Stimulated activated naive CD8-positive, alpha-beta T cell treated with anti-CD3 and anti-CD28 coated beads, Interleukin-15, Interleukin-2, amounts not matched to agents 100 U/mL and 50 U/mL, for 24 hours (primary cell): ENCODE measurements at regions not wholly inside any gene's neighbourhood (a gene's known extent, or its start where the extent isn't known, plus 50 kb on each side); places are given as distances from the start of the nearest gene placed in this dataset.
A peak's percentile ranks its signal among the peaks of the same experiment; 100 is the strongest.
"Not testable (repeated sequence)": the region's sequence is repeated elsewhere in the genome, so short reads cannot be mapped to it uniquely, and the experiment has no call there.

Experiments
- ATAC-seq: fragments of 150-1000 bp; cut with Tn5 transposase; one replicate; pipeline ENCODE4 v1.10.0; 2021
- DNase-seq: peaks from one replicate; pipeline ENCODE4 v3.0.0; 2021

DNA sequence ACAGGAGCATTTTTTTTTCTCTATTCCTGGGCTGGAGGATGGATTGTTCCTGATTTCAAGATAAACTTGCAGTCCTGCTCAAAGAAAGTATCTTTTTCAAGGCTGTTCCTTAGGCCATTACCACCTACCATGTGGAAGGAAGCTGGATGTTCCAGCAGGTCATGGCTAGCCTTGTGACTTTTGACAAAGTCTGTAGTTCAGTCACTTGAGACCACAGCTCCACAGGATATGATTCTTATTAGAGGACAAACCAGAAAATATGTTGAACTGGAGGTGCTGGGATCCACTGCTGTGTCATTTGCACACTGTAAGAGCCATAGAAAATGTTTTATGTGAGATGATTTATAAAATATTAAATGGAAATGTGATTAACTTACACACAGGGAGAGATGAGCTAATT, 184.2 kb upstream of the ACO1 start:
- DNase-seq: no peak
- no peak for ATAC-seq

DNA sequence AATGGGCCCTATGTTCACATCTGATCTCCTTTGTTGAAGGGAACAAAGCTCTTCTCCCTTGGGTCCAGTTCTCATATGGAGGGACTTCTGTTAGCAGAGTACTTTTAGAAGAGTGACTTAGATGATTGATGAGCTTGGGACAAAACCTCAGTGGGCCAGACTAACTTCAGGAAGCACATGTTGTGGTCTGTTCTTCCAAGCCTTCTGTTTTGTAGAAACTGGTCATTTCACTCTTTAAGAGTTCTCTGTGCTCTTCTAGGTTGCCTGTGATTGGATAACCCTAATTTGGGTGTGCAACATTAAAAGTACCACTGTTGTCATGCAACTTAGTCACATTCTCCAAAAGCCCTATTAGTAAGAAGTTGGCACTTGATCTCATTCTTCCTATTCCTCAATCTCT, 183.5 kb upstream of the ACO1 start:
- DNase-seq (no peak), ATAC-seq (no peak)

DNA sequence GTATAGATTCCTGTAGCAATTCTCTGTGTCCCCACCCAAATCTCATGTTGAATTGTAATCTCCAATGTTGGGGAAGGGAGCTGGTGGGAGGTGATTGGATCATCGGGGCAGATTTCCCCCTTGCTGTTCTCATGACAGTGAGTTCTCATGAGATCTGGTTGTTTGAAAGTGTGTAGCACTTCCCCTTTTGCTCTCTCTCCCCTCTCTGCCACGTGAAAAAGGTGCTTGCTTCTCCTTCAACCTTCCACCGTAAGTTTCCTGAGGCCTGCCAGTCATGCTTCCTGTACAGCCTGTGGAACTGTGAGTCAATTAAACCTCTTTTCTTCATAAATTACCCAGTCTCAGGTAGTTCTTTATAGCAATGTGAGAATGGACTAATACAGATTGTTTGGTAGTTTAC, 175.3 kb upstream of the ACO1 start:
- not testable (repeated sequence) for ATAC-seq, DNase-seq

DNA sequence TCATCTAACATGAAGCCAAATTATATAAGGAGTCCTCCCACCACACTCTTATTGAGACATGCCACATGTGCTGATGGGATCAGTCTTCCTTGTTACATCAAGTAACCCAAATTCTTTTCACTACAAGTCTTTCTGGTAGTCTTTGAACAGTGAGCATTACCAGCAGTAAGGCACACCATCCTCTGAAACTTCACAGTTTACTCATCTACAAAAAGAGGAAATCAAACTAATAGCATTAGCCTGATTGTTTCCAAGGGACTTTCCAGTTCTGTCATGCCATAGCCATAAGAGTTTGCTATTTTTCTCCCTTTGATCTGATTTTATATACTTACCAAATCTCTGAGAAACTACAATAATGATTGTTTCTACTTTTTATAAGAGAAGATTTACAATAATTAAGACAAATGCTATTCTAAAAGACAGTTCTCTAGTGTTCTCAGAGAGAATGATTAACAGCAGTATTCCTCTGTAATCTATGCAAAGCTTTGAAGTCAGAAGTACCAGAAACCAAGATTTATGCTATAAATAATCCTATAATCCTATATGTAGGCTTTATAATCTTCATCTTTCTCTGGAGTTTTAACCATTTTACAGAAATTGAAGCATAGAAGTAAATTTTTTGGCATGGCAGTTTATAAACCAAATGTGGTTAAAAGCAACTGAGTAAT, 166.2 kb upstream of the ACO1 start:
- DNase-seq: no peak
- no peak for ATAC-seq

DNA sequence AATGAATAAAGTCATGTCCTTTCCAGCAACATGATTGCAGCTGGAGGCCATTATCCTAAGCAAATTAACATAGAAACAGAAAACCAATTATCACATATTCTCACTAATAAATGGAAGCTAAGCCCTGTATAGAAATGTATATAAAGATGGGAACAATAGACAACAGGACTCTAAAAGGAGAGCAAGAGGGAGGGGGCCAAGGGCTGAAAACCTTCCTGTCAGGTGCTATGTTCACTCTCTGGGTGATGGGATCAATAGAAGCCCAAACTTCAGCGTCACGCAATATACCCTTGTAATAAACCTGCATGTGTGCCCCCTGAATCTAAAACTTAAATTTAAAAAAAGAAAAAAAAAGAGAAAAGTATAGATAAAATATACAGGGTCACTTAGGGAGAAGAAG, 163.7 kb upstream of the ACO1 start:
- ATAC-seq (no peak), DNase-seq (no peak)

DNA sequence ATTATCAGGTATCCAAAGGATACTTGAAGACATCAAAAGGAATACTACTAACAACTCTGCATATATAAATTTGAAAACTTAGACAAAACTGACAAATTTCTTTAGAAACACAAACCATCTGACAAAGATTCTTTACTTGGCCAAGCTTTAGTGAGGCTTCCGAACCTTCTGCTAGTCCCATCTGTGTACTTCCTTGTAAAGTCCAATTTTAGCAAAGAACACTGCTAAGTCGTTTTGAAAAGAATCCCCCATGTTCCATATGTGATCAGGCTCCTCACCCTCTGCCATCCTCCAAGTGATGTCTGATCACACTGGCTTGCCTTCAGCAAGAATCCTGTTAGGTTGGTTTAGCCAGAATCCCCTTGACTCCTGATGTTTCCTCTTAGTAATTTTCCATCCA, 150.0 kb upstream of the ACO1 start:
- DNase-seq (no peak), ATAC-seq (no peak)

DNA sequence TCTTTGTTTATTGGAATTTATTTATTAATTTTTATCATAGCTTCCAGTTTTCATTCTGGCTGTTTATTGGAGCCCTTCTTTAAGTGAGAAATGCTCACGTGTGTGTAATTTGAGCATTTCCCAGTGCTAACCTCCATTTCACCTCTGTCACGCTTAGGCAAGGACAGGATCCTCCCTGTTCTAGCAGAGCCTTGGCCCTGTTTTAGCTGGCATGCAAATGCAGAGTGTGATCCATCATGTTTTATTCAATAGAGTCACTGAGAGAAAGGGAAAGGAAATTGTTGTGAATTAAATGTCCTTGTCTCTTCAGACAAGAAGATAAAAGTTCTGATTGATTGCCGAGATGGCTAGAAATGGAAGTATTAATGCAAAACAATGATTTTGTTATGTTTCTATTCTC, 137.3 kb upstream of the ACO1 start:
- no peak for ATAC-seq

DNA sequence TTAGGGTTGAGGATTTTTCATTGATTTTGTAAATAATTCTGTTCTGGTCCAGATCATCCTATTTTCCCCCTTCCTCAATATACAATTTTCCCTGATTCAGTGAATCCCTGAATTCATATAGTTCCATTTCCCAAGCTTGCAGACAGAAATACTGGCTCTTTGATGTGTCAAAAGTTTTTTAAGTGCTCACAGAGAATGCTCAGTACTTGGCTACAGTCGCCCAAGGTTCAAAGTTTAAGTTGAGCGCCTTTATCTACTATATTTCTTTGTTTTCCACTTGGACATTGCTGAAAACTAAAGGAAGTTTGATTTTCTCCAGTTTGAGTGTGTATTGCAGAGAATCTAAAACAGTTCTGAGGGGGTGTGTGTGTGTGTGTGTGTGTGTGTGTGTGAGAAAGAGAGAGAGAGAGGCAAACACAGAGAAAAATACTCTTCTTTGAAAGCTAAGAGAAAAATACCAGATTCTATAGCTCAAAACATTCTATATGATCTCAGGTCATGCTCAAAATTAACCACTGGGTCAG, 136.2 kb upstream of the ACO1 start:
- no peak for ATAC-seq
- no peak for DNase-seq

More for the DNA sequence above, 137.3 kb upstream of the ACO1 start:
- no peak for DNase-seq

DNA sequence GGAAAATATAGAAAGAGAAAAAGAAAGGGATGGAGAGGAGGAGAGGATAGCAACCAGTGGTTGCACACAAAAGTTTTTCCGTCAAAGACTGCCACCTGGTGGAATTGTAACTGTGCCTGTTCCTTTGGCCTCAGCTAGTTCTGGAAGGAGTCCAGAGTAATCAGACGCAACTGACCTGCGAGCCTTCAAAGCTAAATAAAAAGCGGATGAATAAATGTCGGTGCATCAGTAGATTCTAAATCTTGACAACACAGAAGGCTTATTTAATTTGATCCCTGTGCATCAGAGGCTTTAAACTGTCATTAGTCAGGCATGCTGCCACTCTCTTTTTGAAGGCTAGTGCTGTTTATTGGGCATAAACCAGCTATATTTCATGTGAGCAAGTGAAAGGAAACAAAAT, 132.9 kb upstream of the ACO1 start:
- ATAC-seq: no peak
- peak; percentile 28 for DNase-seq

DNA sequence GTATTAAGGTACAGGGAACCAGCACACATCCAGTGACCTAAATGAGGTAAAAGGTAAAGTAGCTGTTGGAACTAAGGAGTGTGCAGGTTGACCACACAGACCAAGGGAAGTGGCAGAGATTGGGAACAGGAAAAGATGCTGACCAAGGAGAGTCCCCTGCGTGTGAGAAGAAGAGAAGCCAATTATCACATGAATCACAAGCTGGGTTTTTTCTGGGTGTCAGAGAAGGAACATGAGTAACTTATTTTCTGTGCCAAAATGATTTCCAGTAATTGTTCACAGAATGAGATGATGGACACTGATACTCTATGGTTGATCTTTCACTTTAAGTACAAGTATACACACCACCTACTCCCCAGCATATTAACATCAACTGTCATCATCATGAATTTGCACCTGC, 130.7 kb upstream of the ACO1 start:
- DNase-seq (no peak), ATAC-seq (no peak)

DNA sequence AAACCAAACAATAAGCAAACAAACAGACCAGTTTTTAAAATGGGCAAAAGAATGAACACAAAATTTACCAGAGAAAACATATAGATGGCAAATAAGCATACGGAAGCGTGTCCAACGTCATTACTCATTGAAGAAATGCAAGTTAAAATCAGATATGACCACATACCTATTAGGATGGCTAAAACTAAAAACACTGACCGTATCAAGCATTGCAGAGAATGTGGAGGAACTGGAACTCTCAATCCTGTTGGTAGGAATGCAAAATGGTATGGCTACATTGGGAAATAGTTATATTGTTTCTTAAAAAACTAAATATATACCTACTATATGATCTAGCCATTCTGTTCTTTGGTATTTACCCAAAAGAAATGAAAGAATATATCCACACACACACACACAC, 129.4 kb upstream of the ACO1 start:
- DNase-seq (no peak), ATAC-seq (no peak)

DNA sequence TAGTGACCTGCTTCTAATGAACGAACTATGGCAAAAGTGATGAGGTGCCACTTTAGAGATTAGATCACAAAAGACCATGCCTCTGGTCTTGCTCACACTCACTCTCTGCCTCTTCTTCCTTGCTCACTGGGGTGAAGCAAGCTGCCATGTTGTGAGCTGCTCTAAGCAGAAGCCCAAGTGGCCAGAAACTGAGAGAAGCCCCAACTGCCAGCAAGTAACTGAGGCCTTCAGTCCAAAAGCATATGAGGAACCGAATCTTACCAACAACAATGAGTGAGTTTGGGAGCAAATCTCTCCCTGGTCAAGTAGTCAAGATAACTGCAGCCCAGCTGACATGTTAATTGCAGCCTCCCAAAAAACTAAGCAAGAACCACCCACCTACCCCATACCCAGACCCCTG, 126.0 kb upstream of the ACO1 start:
- DNase-seq: no peak
- ATAC-seq: no peak

DNA sequence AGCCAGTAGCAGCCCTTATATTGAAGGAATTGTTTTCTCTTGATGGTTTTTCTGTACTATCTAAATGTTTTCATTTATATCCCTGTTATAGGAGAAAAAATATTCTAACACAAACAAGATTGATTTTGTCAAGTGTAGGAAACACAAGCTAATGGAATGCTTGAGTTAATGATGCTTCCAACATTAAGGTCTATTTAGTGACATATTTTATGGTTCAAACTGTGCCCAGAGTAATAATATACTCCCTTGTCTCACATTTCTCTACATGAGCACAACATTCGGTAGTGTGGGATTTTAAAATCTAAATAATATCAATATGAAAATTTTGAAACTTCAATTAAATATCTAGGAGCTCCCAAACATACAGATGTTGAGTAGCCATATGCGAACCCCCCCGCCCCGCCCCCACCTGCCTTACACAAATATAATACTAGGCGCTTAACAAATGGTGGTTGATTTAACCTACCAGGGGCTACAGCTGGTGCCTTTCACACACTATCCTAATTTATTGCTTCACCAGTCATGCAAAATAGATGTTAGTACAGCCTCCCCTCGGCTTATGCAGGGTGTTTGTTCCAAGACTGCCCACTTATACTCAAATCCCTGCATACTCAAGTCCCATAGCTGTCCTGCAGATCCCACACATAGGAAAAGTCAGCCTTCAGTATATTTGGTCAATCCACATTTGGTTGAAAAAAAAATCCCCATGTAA, 124.1 kb upstream of the ACO1 start:
- no peak for ATAC-seq

DNA sequence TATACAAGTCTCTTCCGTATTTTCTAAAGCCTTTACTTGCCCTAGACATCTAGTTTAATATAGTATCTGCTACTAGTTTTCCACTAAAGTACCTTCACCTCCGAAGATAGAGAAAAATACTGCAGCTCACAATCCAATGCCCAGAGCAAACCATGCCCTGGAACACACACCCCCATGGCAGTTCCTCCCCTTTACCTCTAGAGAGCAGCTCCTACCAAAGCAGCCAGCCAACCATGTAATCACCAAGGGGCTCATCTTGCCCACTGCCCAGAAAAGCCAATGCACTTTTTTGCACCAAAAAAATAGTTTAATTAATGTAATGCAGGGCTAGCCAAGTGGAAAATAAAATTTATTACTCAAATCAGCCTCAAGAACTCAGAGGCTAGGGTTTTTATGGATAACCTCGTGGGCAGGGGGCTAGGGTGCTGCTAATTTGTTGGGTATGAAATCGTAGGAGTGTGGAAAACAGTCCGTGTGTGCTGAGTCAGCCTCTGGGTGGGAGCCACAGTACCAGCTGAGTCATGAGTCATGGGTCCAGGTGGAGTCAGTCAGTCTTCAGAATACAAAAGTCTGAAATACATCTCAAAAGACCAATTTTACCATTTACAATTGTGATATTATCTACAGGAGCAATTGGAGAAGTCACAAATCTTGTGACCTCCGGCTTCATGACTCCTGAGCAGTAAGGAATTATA, 120.1 kb upstream of the ACO1 start:
- no peak for ATAC-seq
- no peak for DNase-seq

More for the DNA sequence above, 124.1 kb upstream of the ACO1 start:
- no peak for DNase-seq

DNA sequence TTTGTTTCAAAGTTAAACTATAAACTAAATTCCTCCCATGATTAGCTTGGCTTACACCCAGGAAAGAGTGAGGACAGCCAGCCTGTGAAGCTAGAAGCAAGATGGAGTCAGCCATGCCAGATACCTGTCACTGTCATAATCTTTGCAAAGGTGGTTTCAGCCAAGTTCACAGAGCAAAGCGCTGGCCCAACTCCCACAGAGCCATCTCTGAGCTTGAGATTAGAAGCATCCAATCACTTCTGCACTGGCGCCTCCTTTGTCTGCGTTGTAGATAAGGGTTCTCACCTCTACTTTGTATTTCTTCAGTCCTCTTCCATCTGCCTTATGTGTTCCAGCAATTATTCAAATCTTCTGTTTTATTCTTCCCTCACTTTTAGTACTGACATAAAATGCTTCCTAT, 119.4 kb upstream of the ACO1 start:
- ATAC-seq (no peak), DNase-seq (no peak)

DNA sequence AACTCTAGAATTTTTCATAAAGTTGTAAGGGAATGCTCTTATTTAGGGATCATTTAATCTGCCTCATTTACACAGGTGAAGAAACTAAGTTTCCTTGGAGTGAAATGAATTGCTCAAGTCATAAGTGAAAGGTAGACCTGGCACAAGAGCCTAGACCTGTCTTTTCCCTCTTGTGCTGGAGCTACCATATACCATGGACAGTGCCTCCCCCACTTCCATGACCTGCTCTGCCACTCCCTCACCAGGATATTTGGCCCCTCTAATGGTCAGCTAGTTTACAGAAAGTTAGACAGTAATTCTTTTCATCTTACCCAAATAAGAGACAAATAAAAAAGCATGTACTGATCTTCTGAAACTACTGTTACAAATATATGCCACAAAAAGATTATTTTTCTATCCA, 105.5 kb upstream of the ACO1 start:
- ATAC-seq (no peak), DNase-seq (no peak)

DNA sequence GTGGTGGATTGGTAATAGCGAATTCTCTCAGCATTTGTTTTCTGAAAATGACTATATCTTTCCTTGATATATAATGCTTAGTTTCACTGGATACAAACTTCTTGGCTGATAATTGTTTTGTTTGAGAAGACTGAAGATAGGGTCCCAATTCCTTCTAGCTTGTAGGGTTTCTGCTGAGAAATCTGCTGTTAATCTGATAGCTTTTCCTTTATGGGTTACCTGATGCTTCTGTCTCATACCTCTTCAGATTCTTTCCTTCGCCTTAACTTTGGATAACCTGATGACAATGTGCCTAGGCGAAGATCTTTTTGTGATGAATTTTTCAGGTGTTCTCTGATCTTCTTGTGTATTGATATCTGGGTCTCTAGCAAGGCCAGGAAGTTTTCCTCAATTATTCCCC, 94.7 kb upstream of the ACO1 start:
- DNase-seq (no peak), ATAC-seq (no peak)

DNA sequence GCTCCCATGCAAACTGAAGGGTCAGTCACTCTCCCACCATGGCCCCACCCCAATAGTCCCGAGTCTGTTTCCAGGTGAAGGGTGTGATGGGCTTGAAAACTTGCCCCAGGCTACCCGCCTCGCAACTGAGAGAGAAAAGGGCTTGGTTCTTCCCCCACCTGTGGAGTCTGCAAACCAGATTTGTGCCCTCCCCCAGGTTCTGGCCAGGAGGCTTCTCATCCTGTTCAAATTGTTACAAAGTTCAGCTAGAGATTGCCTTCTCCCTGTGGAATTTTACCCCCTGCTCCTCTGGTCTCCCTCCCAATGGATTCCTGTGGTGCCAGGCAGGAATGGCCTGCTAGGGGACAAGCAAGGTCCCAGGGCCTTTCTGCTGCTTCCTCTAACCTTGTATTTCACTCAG, 93.1 kb upstream of the ACO1 start:
- no peak for DNase-seq

DNA sequence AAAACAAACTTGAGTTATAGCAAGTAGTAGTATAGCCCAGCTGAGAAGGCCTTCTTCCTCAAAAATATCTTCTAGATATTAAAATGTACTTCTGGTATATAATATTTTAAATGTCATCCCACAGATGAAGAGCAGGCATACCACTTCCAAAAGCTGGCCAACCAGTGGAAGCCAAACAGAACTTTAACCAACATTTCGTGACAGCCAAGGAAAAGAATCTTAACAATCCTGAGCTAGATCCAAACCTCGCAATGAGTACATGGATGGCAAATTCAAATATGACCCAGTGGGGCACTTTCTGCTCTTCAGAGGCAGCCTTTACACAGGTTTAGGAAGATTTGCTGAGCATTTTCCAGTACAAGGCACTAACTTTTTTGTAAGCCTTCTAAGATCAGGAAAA, 91.8 kb upstream of the ACO1 start:
- DNase-seq: no peak
- no peak for ATAC-seq

More for the DNA sequence above, 93.1 kb upstream of the ACO1 start:
- no peak for ATAC-seq

DNA sequence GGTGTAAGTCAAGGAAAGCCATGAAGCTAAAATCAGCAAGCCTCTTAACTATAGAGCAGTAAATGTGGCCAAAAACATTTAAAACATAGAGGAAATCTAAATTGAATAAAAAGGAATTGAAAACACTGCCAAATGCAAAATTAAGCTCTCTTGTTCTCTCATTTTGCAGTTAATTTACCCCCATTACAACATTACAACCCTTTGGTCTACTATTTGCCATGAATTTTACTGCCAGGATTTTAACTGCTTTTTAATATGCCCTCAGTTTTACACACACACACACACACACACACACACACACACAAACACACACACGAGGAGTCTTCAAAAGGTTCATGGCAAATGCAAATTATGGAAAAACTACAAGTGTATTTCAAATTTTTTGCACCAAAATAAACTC, 91.4 kb upstream of the ACO1 start:
- ATAC-seq: no peak
- no peak for DNase-seq

DNA sequence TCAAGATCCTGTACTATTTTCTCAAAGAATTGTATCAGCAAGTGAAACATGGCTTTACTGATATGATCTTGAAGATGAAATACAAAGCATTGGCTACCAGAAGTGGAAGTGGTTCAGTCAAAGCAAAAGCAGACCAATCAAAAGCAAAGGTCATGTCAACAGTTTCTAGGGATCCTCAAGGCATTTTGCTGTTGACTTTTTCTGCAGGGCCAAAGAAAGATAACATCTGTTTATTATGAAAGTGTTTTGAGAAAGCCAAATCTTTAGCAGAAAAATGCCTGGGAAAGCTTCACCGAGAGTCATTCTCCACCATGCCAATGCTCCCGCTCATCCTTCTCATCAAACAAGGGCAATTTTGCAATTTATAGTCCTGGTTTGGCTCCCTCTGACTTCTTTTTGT, 90.3 kb upstream of the ACO1 start:
- ATAC-seq: no peak
- no peak for DNase-seq

DNA sequence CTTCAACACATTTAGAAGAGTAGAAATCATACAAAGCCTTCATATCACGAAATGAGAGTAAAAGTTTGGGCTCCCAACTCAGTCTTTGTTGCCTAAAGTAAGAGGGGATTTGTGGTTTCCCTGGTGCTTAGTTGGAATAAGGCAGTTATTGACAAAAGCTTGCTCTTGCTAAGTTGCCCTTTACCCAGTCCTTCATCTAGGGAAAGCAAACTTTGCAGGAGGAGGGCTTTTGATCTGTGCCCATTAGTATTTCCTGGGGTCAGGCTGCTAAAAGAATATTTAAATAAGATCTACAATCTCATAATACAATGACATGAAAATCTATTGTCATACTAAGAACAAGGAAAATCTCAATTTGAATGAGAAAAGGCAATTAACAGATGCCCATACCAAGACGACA, 84.1 kb upstream of the ACO1 start:
- ATAC-seq: no peak
- DNase-seq: no peak

DNA sequence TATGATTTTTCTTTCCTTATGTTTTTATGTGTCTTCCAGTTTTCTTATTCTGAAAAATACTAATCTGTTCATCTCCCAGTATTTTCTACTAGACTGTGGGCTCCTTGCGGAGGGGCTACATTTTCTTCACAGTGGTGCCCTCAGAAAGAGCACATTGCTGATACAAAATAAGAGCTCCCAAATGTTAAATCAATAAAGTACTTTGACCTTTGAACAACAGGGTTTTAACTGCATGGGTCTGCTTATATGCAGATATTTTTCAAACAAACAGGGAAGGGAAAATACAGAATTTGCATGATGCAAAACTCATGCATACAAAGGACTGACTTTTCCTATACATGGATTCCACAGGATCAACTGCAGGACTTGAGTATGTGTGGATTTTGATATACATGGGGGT, 79.9 kb upstream of the ACO1 start:
- no peak for DNase-seq
- ATAC-seq: no peak
